ENCODE measurements at regions not wholly inside any gene's neighbourhood (a gene's known extent, or its start where the extent isn't known, plus 50 kb on each side); places are given as distances from the start of the nearest gene placed in this dataset.

GRCh38 chr4:123298801-123299200, 97.8 kb upstream of the SPRY1 start:
- TF ChIP-seq, protein P1, sequence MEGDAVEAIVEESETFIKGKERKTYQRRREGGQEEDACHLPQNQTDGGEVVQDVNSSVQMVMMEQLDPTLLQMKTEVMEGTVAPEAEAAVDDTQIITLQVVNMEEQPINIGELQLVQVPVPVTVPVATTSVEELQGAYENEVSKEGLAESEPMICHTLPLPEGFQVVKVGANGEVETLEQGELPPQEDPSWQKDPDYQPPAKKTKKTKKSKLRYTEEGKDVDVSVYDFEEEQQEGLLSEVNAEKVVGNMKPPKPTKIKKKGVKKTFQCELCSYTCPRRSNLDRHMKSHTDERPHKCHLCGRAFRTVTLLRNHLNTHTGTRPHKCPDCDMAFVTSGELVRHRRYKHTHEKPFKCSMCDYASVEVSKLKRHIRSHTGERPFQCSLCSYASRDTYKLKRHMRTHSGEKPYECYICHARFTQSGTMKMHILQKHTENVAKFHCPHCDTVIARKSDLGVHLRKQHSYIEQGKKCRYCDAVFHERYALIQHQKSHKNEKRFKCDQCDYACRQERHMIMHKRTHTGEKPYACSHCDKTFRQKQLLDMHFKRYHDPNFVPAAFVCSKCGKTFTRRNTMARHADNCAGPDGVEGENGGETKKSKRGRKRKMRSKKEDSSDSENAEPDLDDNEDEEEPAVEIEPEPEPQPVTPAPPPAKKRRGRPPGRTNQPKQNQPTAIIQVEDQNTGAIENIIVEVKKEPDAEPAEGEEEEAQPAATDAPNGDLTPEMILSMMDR (IDR thresholded peaks at IDR 0.05) = no peak
- no peak for TF ChIP-seq POLR2A (IDR thresholded peaks at IDR 0.05)

Measured in testis (tissue), 2 donors.